ENCODE measurements at regions not wholly inside any gene's neighbourhood (a gene's known extent, or its start where the extent isn't known, plus 50 kb on each side); places are given as distances from the start of the nearest gene placed in this dataset.

- DNase-seq = no peak
These were observed 198.8 kb upstream of the KLF14 start for GRCh38 chr7:130932667-130933432.

DNA sequence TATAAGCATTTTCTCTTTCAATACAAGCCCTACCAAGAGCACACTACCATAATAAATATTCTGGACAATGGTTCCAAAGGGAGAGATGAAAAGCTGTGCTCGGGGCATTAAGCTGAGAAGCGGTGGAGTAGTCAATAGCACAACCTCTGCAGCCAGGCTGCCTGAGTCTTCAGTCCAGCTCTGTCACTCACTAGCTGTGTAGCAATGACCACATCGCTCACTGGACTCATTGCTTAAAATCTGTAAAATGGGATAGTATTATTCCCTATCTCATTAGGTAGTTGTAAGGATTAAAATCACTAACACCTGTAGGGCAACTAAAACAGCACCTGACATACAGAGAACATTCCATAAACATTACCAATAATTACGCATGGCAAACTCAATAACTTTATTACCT is 199.9 kb upstream of the KLF14 start:
- DNase-seq = no peak

DNA sequence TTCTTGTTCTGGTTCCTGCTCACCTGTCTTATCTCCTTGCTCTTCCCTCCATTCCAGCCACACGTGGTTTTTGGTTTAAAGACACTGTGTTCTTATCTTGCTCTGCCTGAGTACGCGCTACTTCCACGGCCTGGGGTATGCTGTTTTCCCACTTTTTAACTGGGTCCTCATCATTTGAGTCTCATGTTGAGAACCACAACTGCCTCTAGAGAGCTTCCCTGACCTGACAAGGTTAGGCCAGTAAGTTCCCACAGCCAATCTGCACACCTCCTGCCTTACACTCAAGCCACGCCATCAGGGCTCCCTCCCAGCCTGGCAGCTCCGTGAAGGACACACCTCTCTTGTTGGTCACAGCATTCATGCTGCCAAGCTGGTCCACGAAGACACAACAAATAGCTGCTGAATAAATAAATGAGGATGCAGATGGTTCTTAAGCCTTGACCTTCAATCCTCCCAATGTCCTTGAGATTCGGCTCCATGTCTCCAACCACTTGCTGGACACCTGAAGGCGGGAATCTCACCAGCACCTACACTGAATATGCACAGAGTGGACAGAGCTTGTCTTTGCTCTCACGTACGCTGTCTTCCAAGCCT is 201.7 kb upstream of the KLF14 start:
- DNase-seq = no peak

GRCh38 chr7:130936202-130936931 is 202.4 kb upstream of the KLF14 start:
- no peak for DNase-seq

- DNase-seq = no peak
These were observed 203.0 kb upstream of the KLF14 start for GRCh38 chr7:130937016-130937415.

GRCh38 chr7:130937830-130938229 is 203.8 kb upstream of the KLF14 start:
- DNase-seq = no peak

GRCh38 chr7:130938661-130939060 is 204.7 kb upstream of the KLF14 start:
- no peak for DNase-seq

DNA sequence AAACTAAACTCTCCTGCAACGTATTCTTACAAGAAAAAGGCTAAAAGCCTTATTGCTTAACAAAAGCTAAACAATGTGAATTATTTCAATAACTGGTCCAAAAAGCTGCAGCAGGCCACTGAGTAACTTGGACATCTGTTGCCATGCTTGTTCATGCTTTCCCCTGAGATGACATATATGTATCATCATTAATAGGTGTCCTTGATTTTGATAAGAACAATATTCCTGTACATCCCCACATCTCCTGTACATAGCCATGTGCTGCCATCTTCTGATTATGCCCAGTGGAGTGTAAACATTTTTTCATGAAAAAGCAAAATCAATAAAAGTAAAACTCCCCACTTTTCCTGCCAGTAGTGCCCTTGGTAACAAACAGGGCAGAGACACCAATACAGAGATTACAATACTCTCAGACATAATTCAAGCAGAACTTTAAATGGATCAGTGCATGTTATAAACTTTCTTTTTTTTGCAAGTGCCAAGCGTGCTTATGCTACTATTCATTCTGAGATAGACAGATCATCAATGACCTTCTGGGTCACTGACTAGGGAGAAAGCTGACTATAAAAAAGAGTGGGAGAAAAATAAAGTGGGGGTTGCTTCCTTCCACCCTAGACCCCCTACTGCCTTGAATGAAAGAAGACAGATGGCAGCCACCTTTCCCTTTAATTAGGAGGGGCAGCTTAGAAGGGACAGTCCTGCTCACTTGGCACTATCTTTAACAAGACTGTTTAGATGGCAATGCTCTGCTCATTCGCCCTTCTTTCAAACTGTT is 205.5 kb upstream of the KLF14 start:
- peak; percentile 1 for DNase-seq

DNA sequence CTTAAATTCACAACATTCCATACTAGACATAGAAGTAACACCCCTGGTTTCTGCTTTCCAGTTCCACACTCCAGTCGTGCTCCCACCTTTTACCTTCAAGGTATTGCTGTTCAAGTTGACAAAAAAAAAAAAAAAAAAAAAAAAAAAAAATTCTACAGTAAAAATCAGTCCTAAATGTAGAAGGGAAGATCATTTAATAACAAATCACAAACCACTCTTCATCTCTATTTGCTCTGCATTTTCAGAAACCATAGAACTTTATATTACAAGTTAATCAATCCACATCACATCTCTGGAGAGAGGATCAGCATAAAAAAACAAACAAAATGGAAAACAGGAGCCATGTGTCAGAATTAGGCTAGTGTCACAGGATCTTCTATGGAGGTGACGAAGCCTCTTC is 206.3 kb upstream of the KLF14 start:
- DNase-seq = no peak

- DNase-seq = no peak
These were observed 206.9 kb upstream of the KLF14 start for GRCh38 chr7:130940907-130941306.

DNA sequence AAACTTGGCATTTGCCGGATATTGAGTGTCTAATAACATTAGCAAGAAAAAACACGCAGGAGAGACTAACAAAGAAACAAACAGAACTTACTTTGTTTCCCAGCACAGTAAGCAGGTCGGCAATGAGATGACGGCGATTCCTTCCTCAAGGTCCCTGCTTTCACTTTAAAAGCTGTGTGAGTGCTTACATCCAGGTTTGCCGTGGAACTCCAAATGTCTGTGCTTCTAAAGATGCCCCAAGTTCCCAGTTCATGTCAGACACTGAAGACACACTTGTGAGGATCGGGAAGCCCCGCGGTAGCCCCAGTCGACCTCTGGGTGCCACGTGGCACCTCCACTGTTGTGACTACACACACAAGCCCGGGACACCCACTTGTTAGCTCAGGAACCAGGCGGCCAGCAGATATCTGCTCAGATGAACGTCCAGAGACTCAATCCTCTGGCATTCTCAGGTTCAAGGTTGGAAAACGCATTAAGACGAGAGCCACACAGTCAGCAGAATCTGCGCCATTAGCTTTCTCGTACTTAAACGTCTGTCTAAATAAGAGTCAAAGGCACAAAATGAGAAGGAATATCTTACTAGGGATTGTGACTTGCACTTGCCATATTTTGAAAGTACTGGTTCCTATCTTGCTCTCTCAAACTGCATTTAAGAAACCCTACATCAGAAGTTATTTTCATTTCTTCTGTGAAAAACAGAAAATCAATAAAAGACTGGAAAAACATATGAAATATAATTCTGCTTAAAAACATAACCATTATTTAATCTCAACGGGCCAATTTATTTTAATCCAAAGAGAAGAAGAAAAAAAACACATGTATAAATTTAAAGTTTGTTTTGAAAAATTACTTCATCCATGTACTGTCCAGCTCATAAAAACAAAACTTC is 207.6 kb upstream of the KLF14 start:
- no peak for DNase-seq

DNA sequence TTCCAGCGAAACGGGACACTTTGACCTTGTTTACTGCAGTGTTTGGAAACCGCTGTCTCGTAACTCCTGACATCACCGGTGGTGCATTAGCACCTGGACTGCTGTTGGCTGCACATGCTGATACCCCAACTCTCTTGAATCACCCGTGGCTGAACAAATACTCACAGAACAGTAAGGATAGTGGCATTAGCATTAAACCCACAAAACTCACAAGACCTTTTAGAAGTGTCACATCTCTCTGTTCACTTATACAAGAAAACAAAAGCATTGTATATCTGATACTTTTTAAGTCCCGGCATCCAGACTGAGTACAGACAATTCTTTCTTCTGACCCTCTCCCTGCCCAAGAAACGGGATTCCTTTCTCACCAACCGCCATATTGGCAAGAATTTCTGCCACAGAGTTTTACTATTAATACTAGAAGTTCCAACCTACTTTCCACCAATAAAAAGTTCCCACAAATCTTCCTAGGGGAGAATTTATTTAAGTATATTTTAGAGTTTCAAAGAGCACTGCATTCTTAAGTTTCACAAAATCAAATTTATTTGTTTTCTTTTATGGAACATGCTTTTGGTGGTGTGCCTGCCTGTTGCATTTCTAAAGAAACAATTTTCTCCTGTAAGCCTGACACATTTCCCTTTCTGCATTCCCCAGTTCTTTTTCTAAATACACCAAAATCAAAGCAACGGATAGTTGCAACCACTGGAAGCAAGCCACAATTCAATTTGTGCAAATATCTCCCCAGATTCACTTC is 208.4 kb upstream of the KLF14 start:
- no peak for DNase-seq

DNA sequence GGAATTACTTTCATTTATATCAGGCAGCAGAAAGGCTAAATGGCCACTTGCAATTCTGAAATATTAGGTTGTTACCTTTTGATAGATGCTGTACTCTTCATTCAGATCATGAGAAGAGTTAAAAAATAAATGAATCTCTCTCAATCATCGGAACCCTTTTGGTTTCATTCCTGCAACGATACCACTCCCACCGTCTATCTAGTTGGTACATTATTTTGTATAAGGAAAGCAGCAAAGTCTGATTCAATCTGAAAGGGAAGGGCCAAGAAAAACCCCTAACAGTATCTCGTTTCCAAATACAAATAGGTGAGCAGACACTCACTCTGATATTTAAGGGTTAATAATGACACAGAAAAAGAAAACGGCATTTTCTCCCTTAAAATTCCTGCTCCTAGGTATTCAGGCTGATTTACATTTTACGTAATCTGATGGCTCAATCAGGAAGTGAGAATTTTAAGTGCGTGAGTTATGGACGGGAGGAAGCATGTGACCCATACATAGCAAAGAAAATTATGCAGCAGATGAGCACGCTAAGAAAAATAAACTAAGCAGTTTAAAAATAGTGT is 209.4 kb upstream of the KLF14 start:
- no peak for DNase-seq

DNA sequence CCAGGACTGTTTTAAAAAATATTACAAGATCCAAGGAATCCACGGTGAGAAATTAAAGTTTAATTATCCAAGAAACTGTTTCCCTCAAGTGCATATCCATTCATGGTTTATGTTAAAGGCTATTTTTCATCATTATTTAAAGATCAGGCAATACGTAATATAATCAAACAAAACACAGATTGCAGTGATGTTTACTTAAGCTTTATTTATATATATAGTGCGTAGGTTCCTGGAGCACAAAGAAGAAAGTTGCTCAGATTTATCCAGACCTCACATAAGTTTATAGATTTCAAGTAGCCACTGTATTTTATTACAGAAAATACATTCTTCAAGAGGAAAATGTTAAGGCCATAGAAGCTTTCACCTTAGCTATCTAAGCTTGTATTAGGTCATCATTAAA is 210.0 kb upstream of the KLF14 start:
- DNase-seq = no peak

- DNase-seq = no peak
These were observed 211.0 kb upstream of the KLF14 start for GRCh38 chr7:130944997-130945396.

DNA sequence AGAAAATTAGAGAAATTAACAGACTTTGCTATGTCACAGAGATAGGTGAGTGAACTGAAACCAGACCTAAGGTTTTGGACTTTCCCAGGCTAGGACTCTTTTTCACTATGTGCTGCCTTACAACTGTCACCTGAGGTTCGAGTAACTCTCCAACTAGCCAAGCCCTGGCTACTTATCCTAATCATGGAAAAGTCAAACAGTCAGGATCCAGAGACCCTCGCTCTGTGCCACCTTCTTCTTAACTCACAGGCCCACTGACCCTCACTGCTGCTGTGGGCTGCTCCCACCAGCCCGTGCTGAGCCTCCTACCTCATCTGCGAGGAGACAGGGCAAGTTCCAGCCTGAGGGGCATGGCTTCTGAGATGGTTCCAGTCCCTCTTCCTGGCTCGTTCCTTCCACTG is 211.4 kb upstream of the KLF14 start:
- DNase-seq = no peak

GRCh38 chr7:130946114-130946513 is 212.1 kb upstream of the KLF14 start:
- DNase-seq = no peak

GRCh38 chr7:130947792-130948580 is 214.0 kb upstream of the KLF14 start:
- DNase-seq = no peak

GRCh38 chr7:130948822-130949221 is 214.8 kb upstream of the KLF14 start:
- no peak for DNase-seq

- DNase-seq = no peak
These were observed 215.5 kb upstream of the KLF14 start for GRCh38 chr7:130949550-130949949.
